Loucy (cell line): ENCODE measurements at regions not wholly inside any gene's neighbourhood (a gene's known extent, or its start where the extent isn't known, plus 50 kb on each side); places are given as distances from the start of the nearest gene placed in this dataset.

Source experiments
- H2AFZ ChIP-seq: fragments of 200-600 bp; sonication (generic); 2 replicates; pipeline ENCODE4 v1.6.0; 2016; ENCODE audit warnings: antibody characterized with exemption, mild to moderate bottlenecking, low read length, moderate library complexity
- H3F3A ChIP-seq: fragments of 200-600 bp; 2 replicates; pipeline ENCODE4 v1.6.0; 2016; ENCODE audit warnings: antibody characterized with exemption, low read depth, mild to moderate bottlenecking
- H3K27me3 ChIP-seq: fragments of 200-600 bp; sonication (generic); 2 replicates; pipeline ENCODE4 v1.6.1; 2014; ENCODE audit warnings: low read length, mild to moderate bottlenecking; ENCODE audit not compliant: insufficient read depth, poor library complexity, severe bottlenecking
- H3K36me3 ChIP-seq: fragments of 200-600 bp; sonication (generic); 2 replicates; pipeline ENCODE4 v1.6.1; 2016; ENCODE audit warnings: low read length; ENCODE audit not compliant: insufficient read depth
- H3K4me1 ChIP-seq: fragments of 200-600 bp; sonication (generic); 2 replicates; pipeline ENCODE4 v1.5.1; 2014; ENCODE audit warnings: low read length, mild to moderate bottlenecking; ENCODE audit not compliant: insufficient read depth, poor library complexity, severe bottlenecking
- H3K4me2 ChIP-seq: fragments of 200-600 bp; sonication (generic); 2 replicates; pipeline ENCODE4 v1.6.0; 2014; ENCODE audit warnings: antibody characterized with exemption, low read length, low read depth, mild to moderate bottlenecking; ENCODE audit not compliant: poor library complexity, severe bottlenecking
- H3K4me3 ChIP-seq: fragments of 200-600 bp; sonication (generic); 2 replicates; pipeline ENCODE4 v1.5.1; 2014; ENCODE audit warnings: low read length, mild to moderate bottlenecking, mixed read lengths; ENCODE audit not compliant: poor library complexity, severe bottlenecking
- H3K79me2 ChIP-seq: fragments of 200-600 bp; sonication (generic); 2 replicates; pipeline ENCODE4 v1.6.1; 2014; ENCODE audit warnings: low read length; ENCODE audit not compliant: insufficient read depth
- H3K9ac ChIP-seq: fragments of 200-600 bp; sonication (generic); 2 replicates; pipeline ENCODE4 v1.6.0; 2014; ENCODE audit warnings: mild to moderate bottlenecking, low read depth, low read length, moderate library complexity; ENCODE audit not compliant: poor library complexity, severe bottlenecking
- H3K9me2 ChIP-seq: fragments of 200-600 bp; sonication (generic); replicated peaks from 2 replicates; pipeline ENCODE4 v1.6.1; 2016; ENCODE audit warnings: low read depth, low read length, mixed read lengths
- H3K9me3 ChIP-seq: fragments of 200-600 bp; sonication (generic); 2 replicates; pipeline ENCODE4 v1.6.1; 2014; ENCODE audit warnings: mild to moderate bottlenecking, antibody characterized with exemption, low read length, low read depth; ENCODE audit not compliant: insufficient read depth
- H4K20me1 ChIP-seq: fragments of 200-600 bp; sonication (generic); 2 replicates; pipeline ENCODE4 v1.6.0; 2014; ENCODE audit warnings: antibody characterized with exemption, low read length, mild to moderate bottlenecking; ENCODE audit not compliant: insufficient read depth, poor library complexity, severe bottlenecking
- EZH2phosphoT487 ChIP-seq: fragments of 200-600 bp; IDR thresholded peaks from 2 replicates; pipeline ENCODE4 v1.6.1; 2018; ENCODE audit warnings: antibody characterized with exemption, mild to moderate bottlenecking, moderate library complexity, borderline replicate concordance
- TF ChIP-seq, protein P1 (sequence below): fragments of 200-600 bp; sonication (generic); conservative IDR thresholded peaks from 2 replicates; pipeline ENCODE4 v1.5.1; 2014; ENCODE audit warnings: mild to moderate bottlenecking, antibody characterized with exemption, low read length

DNA sequence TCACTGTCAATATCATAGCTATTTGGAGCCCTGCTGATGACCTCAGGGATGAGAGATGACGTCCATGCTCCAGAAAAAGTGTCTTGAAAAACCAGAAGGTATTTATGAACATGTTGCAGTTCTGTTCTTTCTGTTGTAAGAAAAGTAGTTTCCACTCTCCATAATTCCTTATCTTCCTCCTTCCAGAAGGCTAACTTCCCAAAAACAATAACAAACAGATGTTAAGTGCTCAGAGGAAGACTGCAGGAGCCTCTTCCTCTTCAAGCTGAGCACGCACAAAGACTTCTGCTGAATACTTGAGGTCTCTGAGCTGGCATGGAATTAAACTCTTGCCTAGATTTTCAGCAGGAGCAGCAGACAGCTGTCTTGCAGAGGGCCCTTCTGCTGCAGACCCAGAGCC is 434.5 kb upstream of the KLHL29 start:
- H3K4me3 ChIP-seq: no peak overlapping the region
- H3K79me2 ChIP-seq: no peaks in the 10 kb centered on the region
- H3K9me2 ChIP-seq: no peaks in the 10 kb centered on the region
- H2AFZ ChIP-seq: no peak overlapping the region
- no peak for TF ChIP-seq EZH2phosphoT487
- TF ChIP-seq, protein P1, sequence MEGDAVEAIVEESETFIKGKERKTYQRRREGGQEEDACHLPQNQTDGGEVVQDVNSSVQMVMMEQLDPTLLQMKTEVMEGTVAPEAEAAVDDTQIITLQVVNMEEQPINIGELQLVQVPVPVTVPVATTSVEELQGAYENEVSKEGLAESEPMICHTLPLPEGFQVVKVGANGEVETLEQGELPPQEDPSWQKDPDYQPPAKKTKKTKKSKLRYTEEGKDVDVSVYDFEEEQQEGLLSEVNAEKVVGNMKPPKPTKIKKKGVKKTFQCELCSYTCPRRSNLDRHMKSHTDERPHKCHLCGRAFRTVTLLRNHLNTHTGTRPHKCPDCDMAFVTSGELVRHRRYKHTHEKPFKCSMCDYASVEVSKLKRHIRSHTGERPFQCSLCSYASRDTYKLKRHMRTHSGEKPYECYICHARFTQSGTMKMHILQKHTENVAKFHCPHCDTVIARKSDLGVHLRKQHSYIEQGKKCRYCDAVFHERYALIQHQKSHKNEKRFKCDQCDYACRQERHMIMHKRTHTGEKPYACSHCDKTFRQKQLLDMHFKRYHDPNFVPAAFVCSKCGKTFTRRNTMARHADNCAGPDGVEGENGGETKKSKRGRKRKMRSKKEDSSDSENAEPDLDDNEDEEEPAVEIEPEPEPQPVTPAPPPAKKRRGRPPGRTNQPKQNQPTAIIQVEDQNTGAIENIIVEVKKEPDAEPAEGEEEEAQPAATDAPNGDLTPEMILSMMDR: no peak
- no peaks in the 10 kb centered on the region for H3K9me3 ChIP-seq
- no peaks in the 10 kb centered on the region for H3F3A ChIP-seq
- H3K4me1 ChIP-seq: no peaks in the 10 kb centered on the region
- no peaks in the 10 kb centered on the region for H3K36me3 ChIP-seq
- H3K4me2 ChIP-seq: no peak overlapping the region
- no peaks in the 10 kb centered on the region for H3K27me3 ChIP-seq
- no peaks in the 10 kb centered on the region for H4K20me1 ChIP-seq
- H3K9ac ChIP-seq: no peak overlapping the region

GRCh38 chr2:22952656-22953225 is 432.2 kb upstream of the KLHL29 start:
- H3F3A ChIP-seq: no peaks in the 10 kb centered on the region
- no peaks in the 10 kb centered on the region for H3K9me3 ChIP-seq
- H3K4me1 ChIP-seq: no peaks in the 10 kb centered on the region
- TF ChIP-seq, protein P1: no peak
- no peak for TF ChIP-seq EZH2phosphoT487
- H3K27me3 ChIP-seq: no peaks in the 10 kb centered on the region
- H3K9ac ChIP-seq: no peak overlapping the region
- no peaks in the 10 kb centered on the region for H3K79me2 ChIP-seq
- H3K36me3 ChIP-seq: no peaks in the 10 kb centered on the region
- no peaks in the 10 kb centered on the region for H4K20me1 ChIP-seq
- H2AFZ ChIP-seq: no peak overlapping the region
- no peak overlapping the region for H3K4me3 ChIP-seq
- no peak overlapping the region for H3K4me2 ChIP-seq
- H3K9me2 ChIP-seq: no peaks in the 10 kb centered on the region

- no peak overlapping the region for H3K9ac ChIP-seq
- no peaks in the 10 kb centered on the region for H3K27me3 ChIP-seq
- H4K20me1 ChIP-seq: no peaks in the 10 kb centered on the region
- TF ChIP-seq, protein P1: no peak
- TF ChIP-seq EZH2phosphoT487: no peak
- H3K9me3 ChIP-seq: no peaks in the 10 kb centered on the region
- H3K79me2 ChIP-seq: no peaks in the 10 kb centered on the region
- no peaks in the 10 kb centered on the region for H3K4me1 ChIP-seq
- no peaks in the 10 kb centered on the region for H3K36me3 ChIP-seq
- no peak overlapping the region for H2AFZ ChIP-seq
- no peaks in the 10 kb centered on the region for H3F3A ChIP-seq
- no peak overlapping the region for H3K4me2 ChIP-seq
- no peak overlapping the region for H3K4me3 ChIP-seq
- H3K9me2 ChIP-seq: no peaks in the 10 kb centered on the region
These were observed 427.5 kb upstream of the KLHL29 start for GRCh38 chr2:22957446-22957845.
